HG02571 (cell line): ENCODE measurements at regions not wholly inside any gene's neighbourhood (a gene's known extent, or its start where the extent isn't known, plus 50 kb on each side); places are given as distances from the start of the nearest gene placed in this dataset.

ENCODE experiments used
- ATAC-seq: cut with Tn5 transposase; IDR thresholded peaks from one replicate; pipeline ENCODE4 v1.9.1; 2021; ENCODE audit warnings: mild to moderate bottlenecking, moderate library complexity; ENCODE audit not compliant: unreplicated experiment

- no peak for ATAC-seq
Observed at GRCh38 chr7:131190581-131190980, 137.1 kb upstream of the MKLN1 start.

GRCh38 chr7:131194070-131194865 is 133.4 kb upstream of the MKLN1 start:
- ATAC-seq, result no peak

- ATAC-seq, result no peak
Observed at GRCh38 chr7:131196803-131197202, 130.9 kb upstream of the MKLN1 start.

DNA sequence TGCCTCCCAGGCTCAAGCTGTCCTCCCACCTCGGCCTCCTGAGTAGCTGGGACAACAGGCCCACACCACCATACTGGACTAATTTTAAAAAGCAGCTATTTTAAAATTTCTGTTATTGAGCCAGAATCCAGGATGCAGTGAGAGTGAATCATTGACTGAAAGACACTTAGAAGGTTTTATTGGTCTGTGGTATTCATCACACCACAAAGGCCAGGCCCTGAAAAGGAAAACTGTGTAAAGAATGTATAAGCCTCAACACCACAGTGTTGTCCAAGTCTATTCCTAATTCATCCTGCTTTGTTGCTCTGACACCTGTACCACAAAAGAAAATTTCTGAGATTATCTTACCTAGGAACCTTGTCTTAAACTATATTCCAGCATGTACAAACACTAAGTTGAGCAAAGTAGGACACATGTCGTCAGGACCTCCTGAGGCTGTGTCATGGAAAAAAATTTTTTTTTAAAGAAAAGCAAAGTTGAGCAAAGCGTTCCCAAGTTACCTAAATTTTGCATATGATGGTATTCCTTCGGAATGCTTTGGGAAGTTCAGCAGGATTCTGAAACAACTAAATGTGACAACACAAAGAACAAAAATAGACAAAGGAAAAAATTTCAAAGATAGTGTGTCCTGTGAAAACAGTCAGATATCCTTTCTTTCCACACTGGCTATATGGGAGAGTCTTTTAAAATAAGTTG is 129.6 kb upstream of the MKLN1 start:
- ATAC-seq, result no peak

GRCh38 chr7:131202451-131202850 is 125.2 kb upstream of the MKLN1 start:
- no peak for ATAC-seq

DNA sequence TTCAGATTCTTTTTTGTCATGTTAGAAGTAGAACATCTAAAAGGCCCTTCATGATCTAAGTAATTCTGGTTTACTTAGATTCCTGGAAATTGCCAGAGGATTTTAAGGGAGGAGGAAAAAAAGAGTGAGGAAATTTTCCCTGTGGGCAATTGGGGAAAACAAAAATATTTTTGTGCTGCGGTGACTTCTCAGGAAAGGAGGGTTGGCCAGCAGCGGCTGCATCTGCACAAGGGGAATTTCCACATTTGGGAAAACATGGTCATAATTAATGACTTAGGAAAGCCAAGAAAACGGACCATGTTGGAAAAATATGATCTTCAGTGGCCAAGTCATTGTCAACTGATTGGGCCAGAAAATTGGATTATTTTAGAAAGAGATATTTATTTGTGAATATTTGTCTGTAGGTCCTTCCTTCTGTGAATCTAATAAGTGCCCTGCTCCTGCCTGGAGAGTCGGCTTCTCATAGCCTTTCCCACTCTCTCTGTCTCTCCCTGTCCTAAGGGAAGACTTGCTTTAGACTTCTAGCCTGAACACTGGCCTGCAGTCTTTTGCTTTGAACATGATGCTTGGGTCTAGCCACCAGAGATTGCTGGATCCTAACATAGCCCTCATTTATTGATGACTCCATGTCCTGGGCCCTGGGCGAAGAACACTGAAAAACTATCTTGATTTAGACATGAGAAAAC is 124.2 kb upstream of the MKLN1 start:
- ATAC-seq, result no peak

DNA sequence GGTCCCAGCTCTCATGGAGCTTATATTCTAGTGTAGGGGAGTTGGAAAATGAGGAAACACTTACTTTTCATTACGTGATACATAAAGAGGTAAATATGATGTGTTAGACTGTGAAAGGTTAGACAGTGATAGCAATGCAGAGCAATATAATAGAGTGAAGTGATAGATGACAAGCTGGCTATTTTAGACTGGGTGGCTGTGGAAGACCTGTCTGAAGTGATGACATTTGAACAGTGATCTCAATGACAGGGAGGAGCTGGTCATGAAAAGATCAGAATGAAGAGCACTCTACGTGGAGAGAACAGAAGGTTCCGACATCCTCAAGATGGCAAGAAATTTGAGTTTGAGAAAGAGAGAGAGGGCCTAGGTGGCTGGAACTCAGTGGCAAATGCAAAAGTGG is 118.9 kb upstream of the MKLN1 start:
- no peak for ATAC-seq

DNA sequence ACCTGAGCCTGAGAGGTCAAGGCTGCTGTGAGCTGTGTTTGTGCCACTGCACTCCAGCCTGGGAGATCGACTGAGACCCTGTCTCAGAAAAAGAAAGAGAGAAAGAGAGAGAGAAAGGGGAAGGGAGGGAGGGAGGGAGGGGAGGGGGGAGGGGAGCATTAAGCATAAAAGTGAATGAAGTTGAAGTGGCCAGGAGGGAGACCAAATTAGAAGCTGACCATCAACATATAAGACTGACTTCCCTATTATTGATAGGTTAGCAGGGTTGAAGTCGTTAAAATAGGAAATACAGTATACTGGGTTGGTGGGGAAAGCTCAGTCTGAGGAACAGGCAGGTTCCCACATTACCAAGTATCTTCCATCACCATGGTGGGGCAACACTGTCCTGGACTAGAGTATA is 117.1 kb upstream of the MKLN1 start:
- no peak for ATAC-seq

DNA sequence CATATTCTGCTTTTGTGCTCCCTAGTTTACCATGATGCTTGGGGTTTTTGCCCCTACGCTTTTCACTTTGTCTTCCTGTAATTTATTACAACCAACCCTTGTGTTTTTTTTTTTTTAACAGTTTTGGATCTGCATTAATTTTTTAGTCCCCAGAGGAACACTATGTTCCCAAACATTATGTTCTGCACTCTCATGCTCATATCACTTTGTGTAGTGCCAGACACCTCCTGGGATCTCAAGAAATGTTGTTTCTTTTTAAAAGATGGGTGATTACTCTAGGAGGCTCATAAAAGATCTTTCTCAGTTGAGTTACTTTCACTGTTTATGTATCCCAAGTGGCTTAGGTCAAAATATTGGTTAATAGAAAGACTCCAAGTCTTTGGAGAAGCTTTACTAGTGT is 116.2 kb upstream of the MKLN1 start:
- no peak for ATAC-seq

- ATAC-seq, result no peak
Observed at GRCh38 chr7:131212114-131212513, 115.6 kb upstream of the MKLN1 start.

DNA sequence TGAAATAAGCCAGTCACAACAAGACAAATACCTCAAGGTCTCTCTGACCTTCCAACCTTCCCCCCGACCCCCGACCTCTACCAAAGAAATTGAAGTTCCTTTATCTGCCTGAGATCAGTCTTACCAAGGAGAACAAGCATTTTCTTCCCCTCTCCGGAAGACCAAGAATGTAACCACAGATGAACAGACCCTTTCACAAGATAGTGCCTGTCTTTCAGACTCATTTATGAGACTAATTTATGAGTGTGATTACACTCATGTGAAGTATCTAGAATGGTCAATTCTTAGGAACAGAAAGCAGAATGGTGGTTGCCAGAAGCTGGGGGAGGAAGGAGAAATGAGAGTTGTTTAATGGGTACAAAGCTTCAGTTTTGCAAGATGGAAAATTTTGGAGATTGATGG is 108.9 kb upstream of the MKLN1 start:
- no peak for ATAC-seq

DNA sequence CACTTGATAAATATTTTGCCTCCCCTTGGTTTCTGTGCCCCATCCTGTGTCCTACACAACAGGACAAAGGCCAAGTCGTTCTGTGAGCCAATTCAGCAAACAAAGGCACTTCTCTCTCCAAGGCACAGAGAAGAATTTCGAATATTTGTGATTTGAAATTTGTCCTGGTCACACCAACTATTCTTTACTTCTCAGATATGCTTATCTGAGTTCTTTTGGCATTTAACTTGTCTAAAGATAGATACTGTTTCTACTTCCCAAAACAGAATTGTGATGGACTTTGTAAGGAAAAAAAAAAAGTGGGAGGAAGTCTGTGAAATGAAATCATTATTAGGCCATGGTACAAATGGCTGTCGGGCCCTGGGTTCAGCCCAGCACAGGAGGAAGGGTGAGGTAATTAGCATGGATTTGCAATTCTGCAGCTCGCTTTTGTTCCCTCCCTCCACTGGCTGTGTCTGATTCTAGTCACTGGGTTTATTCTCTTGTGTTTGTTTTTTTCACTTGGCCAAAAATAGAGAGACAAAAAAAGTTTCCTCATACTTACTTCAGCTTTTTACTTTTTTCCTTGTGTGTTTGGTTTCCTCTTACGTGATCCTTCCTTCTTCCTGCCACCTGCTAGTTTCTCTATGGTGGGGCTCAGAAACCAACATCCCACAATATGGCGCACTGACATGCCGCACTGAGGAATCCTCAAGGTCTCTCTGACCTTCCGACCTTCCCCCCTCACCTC is 108.2 kb upstream of the MKLN1 start:
- ATAC-seq, result no peak

- ATAC-seq, result no peak
Observed at GRCh38 chr7:131221061-131221460, 106.6 kb upstream of the MKLN1 start.

GRCh38 chr7:131222171-131222570 is 105.5 kb upstream of the MKLN1 start:
- no peak for ATAC-seq

DNA sequence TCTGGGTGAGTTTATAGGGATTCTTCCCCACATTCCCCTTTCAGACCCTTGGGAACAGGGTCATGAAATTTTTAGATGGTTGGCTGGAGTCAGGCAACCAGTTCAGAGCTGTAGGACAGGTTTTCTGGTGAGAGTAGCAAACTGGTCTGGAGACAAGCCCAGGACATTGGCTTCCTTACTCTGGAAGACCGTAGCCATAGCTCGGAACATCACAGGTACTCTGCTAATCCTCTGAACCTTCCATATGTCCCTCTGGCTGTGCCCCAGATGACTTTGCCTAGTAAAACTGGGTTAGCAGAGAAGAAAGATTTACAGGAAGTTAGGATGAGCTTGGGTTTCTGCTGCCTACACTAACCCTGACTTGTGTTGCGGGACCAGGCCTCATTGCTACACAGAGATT is 104.5 kb upstream of the MKLN1 start:
- ATAC-seq, result no peak

DNA sequence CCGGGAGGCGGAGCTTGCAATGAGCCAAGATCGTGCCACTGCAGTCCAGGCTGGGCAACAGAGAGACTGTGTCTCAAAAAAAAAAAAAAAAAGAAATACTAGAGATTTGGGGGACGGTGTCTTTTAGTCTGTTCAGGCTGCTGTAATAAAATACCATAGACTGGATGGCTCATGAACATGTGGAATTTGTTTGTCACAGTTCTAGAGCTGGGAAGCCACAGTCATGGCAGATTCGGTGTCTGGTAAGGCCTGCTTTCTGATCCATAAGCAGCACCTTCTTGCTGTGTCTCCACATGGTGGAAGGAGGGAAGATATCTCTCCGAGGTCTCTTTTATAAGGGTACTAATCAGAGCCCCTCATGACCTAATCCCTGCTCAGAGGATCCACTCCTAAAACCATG is 102.7 kb upstream of the MKLN1 start:
- no peak for ATAC-seq

GRCh38 chr7:131225619-131226513 is 101.8 kb upstream of the MKLN1 start:
- ATAC-seq, result no peak

GRCh38 chr7:131226514-131226865 is 101.2 kb upstream of the MKLN1 start:
- no peak for ATAC-seq

DNA sequence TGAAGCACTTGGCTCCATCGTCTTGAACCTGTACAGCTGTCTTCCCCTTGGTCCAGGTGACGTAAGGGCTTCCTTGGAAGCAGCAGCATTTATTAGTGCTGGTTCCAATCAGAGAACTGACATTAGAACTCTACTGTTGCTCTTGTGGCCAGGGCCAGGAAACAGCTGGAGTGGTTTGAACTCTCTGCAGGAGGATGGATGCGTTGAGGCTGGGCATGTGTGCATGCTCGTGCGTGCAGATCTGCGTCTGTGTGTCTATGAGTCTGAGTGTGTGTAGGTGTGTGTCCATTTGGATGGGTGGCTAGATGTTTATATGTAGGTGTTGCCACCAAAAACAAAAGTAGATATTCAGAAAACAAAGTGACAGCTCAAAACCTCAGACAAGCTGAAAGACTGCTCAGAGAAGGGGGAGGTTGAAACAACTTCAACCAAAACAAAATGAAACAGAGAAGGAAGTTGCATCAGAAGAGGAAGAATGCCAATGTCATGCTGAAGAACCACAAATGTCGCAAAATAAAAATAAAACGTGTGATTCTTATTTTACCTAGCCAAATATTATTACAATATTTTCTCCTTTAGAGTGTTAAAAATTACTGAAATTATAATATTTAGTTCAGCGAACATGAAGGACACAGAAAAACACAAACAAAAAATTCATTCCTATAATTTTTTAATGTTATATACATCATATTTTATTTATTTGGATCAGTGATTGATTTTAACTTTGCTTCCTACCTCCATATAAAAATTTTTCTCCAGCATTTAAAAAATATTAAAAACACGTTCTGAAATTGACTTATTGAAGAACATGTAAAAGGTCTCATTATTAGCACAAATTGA is 96.1 kb upstream of the MKLN1 start:
- peak; percentile 77 for ATAC-seq
